ENCODE measurements at regions not wholly inside any gene's neighbourhood (a gene's known extent, or its start where the extent isn't known, plus 50 kb on each side); places are given as distances from the start of the nearest gene placed in this dataset.

DNA sequence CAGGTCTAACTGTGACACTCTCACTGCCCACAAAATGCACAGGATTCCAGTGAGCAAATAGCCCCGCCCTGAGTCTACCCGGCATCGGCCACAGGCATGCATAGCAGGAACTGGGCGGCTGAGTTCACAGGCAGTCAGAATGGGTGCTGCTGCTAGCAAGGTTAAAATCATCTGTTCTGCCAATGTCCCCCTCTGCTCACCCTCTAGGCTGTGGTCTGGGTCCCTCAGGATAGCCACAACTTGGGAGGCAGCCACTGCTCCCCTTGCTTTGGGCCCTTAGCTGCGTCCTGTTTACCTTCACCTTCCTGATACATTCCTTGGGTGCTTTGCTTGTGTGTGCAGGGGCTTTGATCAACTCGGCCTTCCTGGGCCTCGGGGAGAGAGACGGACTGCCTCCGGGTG lies 232.9 kb upstream of the RGMA start:
- no peak overlapping the region for H3K4me3 ChIP-seq (replicated peaks; ENCODE audit: insufficient read depth, low read length)
- DNase-seq (ENCODE audit: low read depth in 1 of 2, low spot score in 1 of 2), result no peak
- H3K27me3 ChIP-seq (ENCODE audit: insufficient read depth, poor library complexity, severe bottlenecking), result no peaks in the 10 kb centered on the region
- TF ChIP-seq, protein P1, sequence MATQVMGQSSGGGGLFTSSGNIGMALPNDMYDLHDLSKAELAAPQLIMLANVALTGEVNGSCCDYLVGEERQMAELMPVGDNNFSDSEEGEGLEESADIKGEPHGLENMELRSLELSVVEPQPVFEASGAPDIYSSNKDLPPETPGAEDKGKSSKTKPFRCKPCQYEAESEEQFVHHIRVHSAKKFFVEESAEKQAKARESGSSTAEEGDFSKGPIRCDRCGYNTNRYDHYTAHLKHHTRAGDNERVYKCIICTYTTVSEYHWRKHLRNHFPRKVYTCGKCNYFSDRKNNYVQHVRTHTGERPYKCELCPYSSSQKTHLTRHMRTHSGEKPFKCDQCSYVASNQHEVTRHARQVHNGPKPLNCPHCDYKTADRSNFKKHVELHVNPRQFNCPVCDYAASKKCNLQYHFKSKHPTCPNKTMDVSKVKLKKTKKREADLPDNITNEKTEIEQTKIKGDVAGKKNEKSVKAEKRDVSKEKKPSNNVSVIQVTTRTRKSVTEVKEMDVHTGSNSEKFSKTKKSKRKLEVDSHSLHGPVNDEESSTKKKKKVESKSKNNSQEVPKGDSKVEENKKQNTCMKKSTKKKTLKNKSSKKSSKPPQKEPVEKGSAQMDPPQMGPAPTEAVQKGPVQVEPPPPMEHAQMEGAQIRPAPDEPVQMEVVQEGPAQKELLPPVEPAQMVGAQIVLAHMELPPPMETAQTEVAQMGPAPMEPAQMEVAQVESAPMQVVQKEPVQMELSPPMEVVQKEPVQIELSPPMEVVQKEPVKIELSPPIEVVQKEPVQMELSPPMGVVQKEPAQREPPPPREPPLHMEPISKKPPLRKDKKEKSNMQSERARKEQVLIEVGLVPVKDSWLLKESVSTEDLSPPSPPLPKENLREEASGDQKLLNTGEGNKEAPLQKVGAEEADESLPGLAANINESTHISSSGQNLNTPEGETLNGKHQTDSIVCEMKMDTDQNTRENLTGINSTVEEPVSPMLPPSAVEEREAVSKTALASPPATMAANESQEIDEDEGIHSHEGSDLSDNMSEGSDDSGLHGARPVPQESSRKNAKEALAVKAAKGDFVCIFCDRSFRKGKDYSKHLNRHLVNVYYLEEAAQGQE (IDR thresholded peaks at IDR 0.05; ENCODE audit: insufficient replicate concordance, low read depth), result no peak
- TF ChIP-seq GABPA (IDR thresholded peaks at IDR 0.05; ENCODE audit: low read depth) (no peak), POLR2AphosphoS5 (IDR thresholded peaks at IDR 0.05; ENCODE audit: low read depth) (no peak), CTCF (IDR thresholded peaks at IDR 0.05; ENCODE audit: insufficient read depth, low read length) (no peak), SPI1 (IDR thresholded peaks at IDR 0.05; ENCODE audit: borderline replicate concordance, low read depth) (no peak)
- no peak overlapping the region for H3K27ac ChIP-seq (replicated peaks)

GRCh38 chr15:93319121-93319814 lies 230.3 kb upstream of the RGMA start:
- Histone ChIP-seq H3K27me3 (ENCODE audit: insufficient read depth, poor library complexity, severe bottlenecking) (no peaks in the 10 kb centered on the region), H3K4me3 (replicated peaks; ENCODE audit: insufficient read depth, low read length) (no peak overlapping the region), H3K27ac (replicated peaks) (no peak overlapping the region)
- no peak for DNase-seq (ENCODE audit: low read depth in 1 of 2, low spot score in 1 of 2)
- TF ChIP-seq GABPA (IDR thresholded peaks at IDR 0.05; ENCODE audit: low read depth), result no peak
- TF ChIP-seq SPI1 (IDR thresholded peaks at IDR 0.05; ENCODE audit: borderline replicate concordance, low read depth), result no peak
- no peak for TF ChIP-seq CTCF (IDR thresholded peaks at IDR 0.05; ENCODE audit: insufficient read depth, low read length)
- no peak for TF ChIP-seq POLR2AphosphoS5 (IDR thresholded peaks at IDR 0.05; ENCODE audit: low read depth)
- TF ChIP-seq, protein P1 (IDR thresholded peaks at IDR 0.05; ENCODE audit: insufficient replicate concordance, low read depth), result no peak

DNA sequence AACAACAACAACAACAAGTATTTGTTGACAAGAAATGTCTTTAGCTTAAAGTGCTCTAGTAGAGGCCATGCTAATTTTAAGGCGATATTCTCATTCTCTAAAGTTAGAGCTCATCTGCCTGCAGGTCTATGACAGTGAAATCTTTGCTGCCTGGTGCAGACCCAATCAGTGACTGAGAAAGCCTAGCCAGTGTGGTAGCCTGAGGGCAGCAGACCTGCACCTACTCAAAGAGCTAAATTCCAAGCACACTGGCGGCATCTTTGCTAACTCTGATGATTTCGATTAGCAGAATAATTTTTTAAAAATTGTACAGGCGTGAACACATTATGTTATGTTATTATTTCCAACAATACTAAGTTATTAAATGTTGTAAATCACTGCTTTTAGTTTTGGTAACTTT lies 228.8 kb upstream of the RGMA start:
- H3K4me3 ChIP-seq (replicated peaks; ENCODE audit: insufficient read depth, low read length), result no peak overlapping the region
- no peak for DNase-seq (ENCODE audit: low read depth in 1 of 2, low spot score in 1 of 2)
- TF ChIP-seq SPI1 (IDR thresholded peaks at IDR 0.05; ENCODE audit: borderline replicate concordance, low read depth), result no peak
- TF ChIP-seq, protein P1 (IDR thresholded peaks at IDR 0.05; ENCODE audit: insufficient replicate concordance, low read depth), result no peak
- TF ChIP-seq GABPA (IDR thresholded peaks at IDR 0.05; ENCODE audit: low read depth), result no peak
- TF ChIP-seq POLR2AphosphoS5 (IDR thresholded peaks at IDR 0.05; ENCODE audit: low read depth), result no peak
- TF ChIP-seq CTCF (IDR thresholded peaks at IDR 0.05; ENCODE audit: insufficient read depth, low read length), result no peak
- H3K27me3 ChIP-seq (ENCODE audit: insufficient read depth, poor library complexity, severe bottlenecking), result no peaks in the 10 kb centered on the region
- H3K27ac ChIP-seq (replicated peaks), result no peak overlapping the region

Data from HL-60 (cell line).